ENCODE measurements at regions not wholly inside any gene's neighbourhood (a gene's known extent, or its start where the extent isn't known, plus 50 kb on each side); places are given as distances from the start of the nearest gene placed in this dataset.

GRCh38 chr13:74329962-74330361 lies 195.8 kb upstream of the KLF12 start:
- no peak overlapping the region for H3K27ac ChIP-seq

DNA sequence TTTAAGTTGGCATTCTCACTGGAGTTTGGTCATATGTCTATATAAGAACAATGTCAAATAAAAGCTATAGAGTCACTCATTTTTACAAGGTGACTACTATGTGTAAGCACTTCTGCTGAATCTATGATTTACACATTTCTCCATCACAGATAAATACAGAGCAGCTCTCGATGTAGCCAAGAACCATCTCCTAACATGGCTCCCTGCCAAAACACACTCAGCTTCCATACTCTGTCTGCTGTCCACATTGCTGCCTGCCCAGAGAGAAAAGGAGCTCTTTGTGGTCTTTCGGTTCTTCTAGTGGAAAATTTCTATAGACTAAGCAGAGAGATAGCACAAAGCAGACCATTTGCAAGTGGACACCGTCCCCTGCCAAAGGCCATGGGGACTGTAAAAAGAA lies 190.9 kb upstream of the KLF12 start:
- peaks cover 0 to 6% of the 10 kb centered on the region in 2 donors for H3K4me1 ChIP-seq
- TF ChIP-seq CTCF (IDR thresholded peaks at IDR 0.05) = no peak
- no peaks in the 10 kb centered on the region for H3K27me3 ChIP-seq
- H3K9me3 ChIP-seq = no peaks in the 10 kb centered on the region
- H3K27ac ChIP-seq = no peak overlapping the region
- peak overlapping the region in 1 of 2 donors; percentile 5 for H3K4me3 ChIP-seq
- no peak for DNase-seq (ENCODE audit: low spot score)
- H3K36me3 ChIP-seq = no peaks in the 10 kb centered on the region

More at GRCh38 chr13:74329962-74330361, 195.8 kb upstream of the KLF12 start:
- no peak for DNase-seq (ENCODE audit: low spot score)
- H3K4me1 ChIP-seq = peaks cover 0 to 5% of the 10 kb centered on the region in 2 donors
- H3K27me3 ChIP-seq = no peaks in the 10 kb centered on the region
- no peak for TF ChIP-seq CTCF (IDR thresholded peaks at IDR 0.05)
- H3K4me3 ChIP-seq = no peak overlapping the region
- H3K36me3 ChIP-seq = no peaks in the 10 kb centered on the region
- H3K9me3 ChIP-seq = no peaks in the 10 kb centered on the region

- no peaks in the 10 kb centered on the region for H3K36me3 ChIP-seq
- H3K27ac ChIP-seq = no peak overlapping the region
- DNase-seq (ENCODE audit: low spot score) = no peak
- no peak overlapping the region for H3K4me3 ChIP-seq
- H3K9me3 ChIP-seq = no peaks in the 10 kb centered on the region
- no peaks in the 10 kb centered on the region for H3K27me3 ChIP-seq
- peaks cover 0 to 6% of the 10 kb centered on the region in 2 donors for H3K4me1 ChIP-seq
- no peak for TF ChIP-seq CTCF (IDR thresholded peaks at IDR 0.05)
Observed at GRCh38 chr13:74324338-74324737, 190.1 kb upstream of the KLF12 start.

DNA sequence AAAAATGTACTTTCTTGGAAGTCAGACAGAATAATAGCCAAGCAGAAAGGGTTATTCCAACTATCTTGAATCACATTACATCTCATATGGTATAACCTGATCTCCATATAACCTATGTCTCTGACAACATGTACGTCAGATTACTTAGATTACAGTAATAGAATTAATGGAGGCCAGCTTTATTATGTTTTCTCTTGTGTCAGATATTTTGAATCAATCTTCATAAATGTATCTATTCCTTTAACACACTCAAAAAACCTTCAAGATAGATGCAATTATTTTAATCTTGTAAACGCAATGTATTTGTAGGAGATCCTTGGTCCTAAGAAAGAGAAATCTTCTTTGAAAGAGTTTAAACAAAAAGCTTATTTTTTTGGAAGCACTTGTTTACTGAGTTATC lies 188.4 kb upstream of the KLF12 start:
- TF ChIP-seq CTCF (IDR thresholded peaks at IDR 0.05) = no peak
- Histone ChIP-seq H3K9me3 (no peaks in the 10 kb centered on the region), H3K36me3 (no peaks in the 10 kb centered on the region), H3K4me1 (peaks cover 0 to 6% of the 10 kb centered on the region in 2 donors), H3K4me3 (no peak overlapping the region), H3K27ac (no peak overlapping the region), H3K27me3 (no peaks in the 10 kb centered on the region)
- no peak for DNase-seq (ENCODE audit: low spot score)

- Histone ChIP-seq H3K36me3 (no peaks in the 10 kb centered on the region), H3K4me1 (peaks cover 0 to 5% of the 10 kb centered on the region in 2 donors), H3K4me3 (no peak overlapping the region), H3K9me3 (no peaks in the 10 kb centered on the region), H3K27ac (no peak overlapping the region), H3K27me3 (no peaks in the 10 kb centered on the region)
- no peak for DNase-seq (ENCODE audit: low spot score)
- TF ChIP-seq CTCF (IDR thresholded peaks at IDR 0.05) = no peak
Observed at GRCh38 chr13:74320282-74320681, 186.1 kb upstream of the KLF12 start.

DNA sequence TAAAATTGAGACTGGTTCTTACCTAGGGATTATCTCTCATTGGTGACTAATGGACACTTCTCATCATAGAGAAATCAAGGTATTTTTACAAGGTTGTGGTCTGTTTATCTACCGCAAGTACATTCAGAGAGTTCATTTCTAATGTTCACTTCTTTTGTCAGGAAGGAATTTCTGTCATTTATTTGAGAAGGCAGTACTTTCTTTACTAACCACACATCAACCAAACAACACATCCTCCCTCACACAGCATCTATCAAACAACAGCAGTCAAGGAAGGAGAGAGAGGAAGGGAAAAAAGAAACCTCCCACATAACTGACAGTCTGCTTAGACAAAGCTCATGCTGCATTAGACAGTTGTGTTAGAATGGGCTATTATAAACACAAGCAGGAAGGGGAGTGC lies 182.3 kb upstream of the KLF12 start:
- no peak for DNase-seq (ENCODE audit: low spot score)
- no peaks in the 10 kb centered on the region for H3K36me3 ChIP-seq
- H3K27me3 ChIP-seq = no peaks in the 10 kb centered on the region
- H3K4me3 ChIP-seq = no peak overlapping the region
- H3K9me3 ChIP-seq = no peaks in the 10 kb centered on the region
- H3K4me1 ChIP-seq = no peaks in the 10 kb centered on the region
- no peak for TF ChIP-seq CTCF (IDR thresholded peaks at IDR 0.05)
- no peak overlapping the region for H3K27ac ChIP-seq
